ENCODE measurements at regions not wholly inside any gene's neighbourhood (a gene's known extent, or its start where the extent isn't known, plus 50 kb on each side); places are given as distances from the start of the nearest gene placed in this dataset.
A peak's percentile ranks its signal among the peaks of the same experiment; 100 is the strongest.

DNA sequence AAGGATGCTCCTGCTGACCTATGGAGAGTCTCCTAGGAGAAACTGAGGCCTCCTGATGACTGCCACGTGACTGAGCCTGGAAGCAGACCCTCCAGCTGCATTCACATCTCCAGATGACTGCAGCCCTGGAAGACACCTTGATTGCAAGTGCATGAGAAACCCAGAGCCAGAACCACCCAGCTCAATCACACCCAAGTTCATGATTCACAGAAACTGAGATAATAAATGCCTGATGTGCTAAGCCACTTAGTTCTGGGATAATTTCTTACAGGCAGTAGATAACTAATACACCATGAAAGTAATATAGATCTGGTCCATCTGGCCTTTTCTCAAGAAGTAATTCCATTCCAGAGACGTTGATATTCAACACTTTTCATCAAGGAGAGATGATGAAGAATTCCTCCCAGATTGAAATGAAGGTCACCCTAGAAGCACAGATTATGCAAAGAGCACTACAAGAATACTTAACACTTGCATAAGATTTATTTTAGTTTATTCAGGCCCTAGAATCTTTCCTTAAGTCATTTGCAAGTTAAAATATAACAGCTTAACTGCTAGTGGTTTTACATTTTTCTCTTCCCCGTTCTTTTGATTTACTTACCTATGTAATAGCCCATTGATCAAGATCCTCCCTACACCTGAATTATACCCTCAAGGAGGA lies 208.2 kb upstream of the INHBA start:
- DNase-seq (ENCODE audit: low read depth) = no peak

DNA sequence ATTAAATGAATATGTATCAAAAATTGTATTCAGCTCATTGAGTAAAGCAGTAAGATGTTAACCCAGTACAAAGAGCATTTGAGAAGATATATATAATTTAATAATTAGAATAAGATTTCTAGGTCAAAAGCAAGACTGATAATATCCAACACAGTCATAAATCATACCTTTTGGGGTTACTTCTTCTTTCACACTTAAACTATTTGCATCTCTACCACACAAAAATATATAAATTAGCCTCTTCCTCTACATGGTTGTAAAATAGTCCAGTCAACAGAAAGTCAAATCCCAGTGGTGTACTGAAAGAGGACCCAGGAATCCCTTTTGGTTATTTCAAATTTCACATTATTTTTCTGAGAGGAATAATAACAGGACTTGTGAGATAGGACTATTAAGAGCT lies 204.6 kb upstream of the INHBA start:
- no peak for DNase-seq (ENCODE audit: low read depth)

DNA sequence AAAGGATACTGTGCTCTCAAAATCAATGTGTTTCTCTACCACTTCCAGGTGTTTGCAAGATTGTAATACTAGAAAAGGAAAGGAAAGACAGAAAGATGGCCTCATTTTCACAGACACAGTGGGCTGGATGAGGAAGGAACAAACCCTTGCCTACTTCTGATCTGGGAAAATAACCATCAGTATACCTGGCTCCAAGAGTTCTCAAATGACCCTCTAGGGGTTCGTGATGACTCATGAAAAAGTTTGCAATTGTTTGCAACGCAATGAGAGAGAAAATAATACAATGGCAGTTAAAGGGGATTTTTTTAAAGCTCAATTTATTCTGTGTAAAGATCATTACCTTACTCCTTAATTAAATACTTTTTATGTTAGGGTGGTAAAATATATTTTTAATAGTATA lies 197.6 kb upstream of the INHBA start:
- peak; percentile 51 for DNase-seq (ENCODE audit: low read depth)

DNA sequence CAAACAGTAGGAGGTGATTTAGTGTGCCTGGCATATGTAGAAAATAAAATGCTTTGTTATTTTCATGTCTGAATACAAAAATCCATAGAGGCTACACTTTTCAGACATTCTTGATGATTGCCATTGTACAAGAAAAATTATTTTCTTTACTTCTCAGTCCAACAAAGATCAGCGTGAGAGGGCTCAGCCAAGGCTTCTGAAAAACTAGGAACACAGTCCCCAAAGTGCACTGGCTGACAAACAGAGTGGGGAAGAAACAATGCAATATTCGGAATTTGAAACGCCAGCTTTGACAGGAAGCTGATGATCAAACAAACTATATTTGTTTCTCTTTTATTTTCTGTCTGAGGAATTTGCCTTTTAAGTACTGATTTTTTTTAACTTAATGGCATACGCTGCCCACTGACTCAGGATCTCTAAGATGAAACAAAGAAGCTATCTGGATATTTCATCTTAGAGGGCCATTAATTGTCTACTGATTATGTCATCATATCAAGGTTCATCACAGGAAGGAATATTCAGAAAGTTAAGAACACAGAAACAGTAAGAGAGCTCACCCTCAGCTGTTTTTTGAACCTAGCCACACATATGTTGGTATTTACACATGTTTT lies 197.0 kb upstream of the INHBA start:
- peak; percentile 30 for DNase-seq (ENCODE audit: low read depth)

DNA sequence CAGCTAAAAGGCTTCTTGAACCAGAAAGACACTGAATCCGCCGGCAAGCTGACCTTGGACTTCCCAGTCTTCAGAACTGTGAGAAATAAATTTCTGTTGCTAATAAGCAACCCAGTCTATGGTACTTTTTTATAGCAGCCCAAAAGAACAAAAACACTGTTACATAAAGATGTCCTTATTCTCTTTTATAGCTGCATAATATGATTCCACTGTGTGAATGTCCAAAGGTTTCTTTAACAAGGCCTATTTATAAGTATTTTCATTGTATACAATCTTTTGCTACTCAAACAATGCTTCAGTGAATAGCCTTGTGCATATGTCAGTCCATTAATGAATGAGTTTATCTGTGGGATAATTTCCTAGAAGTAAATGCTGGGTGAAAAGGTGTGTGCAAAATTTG lies 190.8 kb upstream of the INHBA start:
- DNase-seq (ENCODE audit: low read depth) = no peak

DNA sequence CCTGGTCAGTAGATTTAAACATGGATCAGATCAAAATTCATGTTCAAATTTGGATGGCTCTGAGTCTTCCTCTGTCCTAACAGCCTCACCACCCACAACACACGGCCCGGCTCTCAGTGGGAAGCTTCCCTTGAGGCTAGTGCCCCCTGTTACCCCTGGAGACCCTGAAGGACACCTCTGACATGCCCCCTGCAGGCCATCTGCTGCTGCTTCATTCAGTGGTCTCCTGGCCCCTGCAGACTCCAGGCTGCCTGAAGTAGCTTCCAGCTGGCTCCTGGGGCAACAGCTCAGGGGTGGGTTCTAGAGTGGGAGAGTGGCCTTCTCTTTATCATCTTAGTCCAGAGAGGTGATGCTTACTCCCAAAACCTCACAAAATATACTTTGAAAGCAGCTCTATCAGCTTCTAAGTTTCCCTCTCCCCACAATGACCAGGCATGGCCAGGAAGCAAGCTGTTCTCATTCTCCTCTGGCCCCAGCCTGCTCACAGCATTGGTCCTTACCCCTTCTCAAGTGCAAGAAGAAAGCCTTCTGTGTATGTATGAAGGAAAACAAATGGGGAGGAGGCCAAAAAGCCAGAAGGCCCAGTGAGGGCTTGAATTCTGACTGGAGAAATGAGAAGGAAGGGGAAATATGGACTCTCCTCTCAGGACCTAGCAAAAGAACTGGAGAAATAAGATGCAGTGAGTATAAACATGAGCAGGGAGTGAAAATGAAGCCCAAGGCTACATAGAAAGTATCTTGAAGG lies 189.6 kb upstream of the INHBA start:
- no peak for DNase-seq (ENCODE audit: low read depth)

DNA sequence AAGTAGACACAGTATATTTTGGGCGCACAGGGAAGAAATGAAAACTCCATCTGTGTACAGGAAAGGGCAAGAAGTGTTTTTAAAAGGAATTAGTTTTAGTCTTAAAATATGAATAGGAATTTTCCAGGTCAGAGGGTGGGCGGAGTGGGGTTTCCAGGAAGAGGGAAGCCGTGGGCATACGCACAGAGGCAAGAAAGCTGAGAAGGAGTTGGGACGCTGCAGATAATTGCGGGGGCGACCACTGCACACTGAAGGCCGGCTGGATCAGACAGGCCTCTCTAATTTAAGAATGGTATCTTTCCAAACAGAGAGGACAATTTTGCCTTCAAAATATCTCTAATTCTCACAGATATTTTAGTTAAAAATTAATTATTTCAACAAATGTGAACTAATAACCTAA lies 189.1 kb upstream of the INHBA start:
- no peak for DNase-seq (ENCODE audit: low read depth)

DNA sequence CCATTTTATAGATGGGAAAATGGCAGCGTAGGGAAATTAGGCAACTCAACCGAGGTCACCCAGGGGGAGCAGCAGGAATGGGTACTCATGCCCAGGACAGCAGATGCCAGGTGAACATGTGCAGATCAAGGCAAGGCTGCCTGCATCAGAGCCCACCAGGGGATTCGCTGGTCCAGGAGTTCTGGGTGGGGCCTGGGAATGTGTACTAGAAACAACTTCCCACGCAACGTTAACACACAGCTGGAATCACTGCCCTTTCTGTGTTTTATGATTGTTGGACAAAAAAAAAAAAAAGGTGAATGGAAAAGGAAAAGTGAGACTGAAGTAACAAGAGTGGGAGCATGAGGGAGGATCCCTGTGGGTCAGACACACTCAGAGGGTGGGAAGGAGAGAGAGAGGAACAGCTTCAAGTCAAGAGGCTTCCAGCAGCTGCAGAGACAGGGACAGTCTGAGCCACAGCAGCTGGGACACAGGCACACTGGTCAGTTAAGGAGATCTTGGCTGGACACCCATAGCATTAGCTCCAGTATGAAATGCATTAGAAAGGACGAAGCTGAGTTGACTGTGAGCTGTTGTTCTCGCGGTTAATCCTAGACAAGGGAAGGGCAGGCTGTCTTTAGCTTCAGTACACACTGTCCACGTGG lies 187.9 kb upstream of the INHBA start:
- DNase-seq (ENCODE audit: low read depth) = no peak

DNA sequence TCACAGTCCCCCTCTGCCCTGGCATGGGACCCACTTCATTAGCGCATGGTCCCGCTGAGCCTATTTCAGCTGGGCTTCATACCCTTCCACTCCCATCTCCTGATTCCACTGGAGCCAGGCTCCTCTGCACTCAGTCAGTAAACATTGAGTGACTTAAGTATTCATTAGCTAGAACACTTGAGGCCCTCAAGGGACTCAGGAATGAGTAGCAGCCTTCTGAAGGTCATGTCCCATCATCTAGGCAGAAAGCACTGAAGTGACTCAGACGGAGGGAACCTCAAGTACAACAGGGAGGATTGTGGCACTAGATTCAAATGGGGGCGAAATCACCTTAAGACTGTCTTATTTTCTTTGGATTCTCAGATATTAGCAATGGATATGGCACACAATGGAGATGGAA lies 186.6 kb upstream of the INHBA start:
- peak; percentile 48 for DNase-seq (ENCODE audit: low read depth)

DNA sequence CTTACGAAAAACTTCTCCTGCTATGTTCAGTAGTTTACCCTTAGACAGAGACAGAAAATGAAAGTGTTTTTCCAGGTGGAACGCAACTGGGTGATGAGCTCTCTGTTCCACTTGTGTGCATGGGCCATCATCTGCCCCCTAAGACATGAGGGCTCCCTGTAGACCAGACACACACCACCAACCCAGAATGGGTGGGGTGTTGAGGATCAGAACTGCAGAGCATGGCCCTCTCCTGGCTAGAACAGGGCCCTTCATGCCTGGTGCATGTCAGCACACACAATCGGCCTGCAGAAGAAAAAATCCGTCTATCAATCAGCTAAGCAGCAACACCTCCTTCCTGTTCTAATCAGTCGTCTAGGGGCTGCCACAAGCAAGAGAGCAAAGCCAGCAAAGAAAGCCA lies 186.2 kb upstream of the INHBA start:
- DNase-seq (ENCODE audit: low read depth) = no peak

DNA sequence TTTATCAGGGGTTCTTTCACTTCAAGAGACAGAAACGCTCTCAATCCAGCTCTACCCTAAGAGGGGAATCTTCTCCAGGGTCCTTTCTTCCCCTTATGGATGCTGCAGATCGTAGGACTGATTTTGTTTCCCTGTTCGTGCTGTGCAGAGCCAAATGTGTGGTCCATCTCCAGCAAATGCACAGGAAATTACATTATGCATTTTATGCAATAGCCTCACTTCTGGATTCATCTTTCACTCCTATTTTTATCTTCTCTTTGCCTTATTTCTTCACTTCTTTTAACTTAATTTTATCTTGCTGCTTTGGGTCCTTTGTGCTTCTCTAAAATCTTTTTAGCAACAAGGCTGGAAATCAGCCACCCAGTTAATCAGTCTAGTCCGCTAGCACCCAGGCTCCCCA lies 184.5 kb upstream of the INHBA start:
- DNase-seq (ENCODE audit: low read depth) = no peak

DNA sequence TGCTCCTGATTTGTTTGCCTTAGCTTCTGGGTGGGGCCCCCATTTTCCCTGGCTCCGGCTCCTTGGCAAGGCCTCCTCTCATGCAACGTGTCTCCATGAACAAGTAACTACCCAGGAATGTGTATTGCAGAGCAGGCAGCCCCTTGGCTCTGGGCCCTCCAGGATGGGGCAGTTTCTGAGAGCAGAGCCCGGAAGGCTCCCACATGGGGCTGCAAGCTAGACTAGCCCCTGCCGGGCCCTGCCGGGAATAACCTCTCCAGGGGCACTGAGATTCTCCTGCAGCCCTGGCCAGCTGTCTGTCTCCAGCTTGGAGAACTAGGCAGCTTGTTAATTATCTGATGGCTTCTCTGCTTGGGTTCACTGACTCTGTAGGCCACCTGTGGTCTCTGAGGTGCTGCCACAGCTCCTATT lies 184.0 kb upstream of the INHBA start:
- peak; percentile 89 for DNase-seq (ENCODE audit: low read depth)

DNA sequence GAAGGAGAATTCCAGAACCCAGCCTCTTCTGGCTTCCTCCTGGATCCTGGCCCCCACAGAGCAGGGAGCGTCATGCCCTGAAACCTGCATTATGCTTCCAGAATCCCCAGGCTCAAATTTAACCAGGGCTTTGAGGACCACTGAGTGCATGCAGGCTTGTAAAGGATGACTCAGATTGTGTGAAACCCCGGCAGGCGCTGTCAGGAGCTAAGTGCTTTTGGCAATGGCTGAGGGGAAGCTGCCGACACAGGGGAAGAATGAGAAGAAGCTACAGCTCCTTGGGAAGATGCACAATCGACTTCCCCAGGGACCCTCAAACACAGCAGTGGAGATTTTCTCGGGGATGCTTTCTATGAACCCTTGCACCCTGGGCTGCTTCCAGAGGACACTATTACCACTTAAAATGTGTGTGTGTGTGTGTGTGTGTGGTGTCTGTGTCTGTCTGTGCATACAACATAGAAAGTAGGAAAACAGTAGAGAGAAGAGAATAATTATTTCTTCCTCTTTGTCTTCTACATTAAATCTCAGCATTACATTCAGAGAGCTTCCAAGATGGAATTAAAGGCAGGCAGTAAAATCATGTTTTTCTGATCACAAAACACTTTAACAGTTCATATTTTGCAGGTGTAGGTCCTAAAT lies 183.5 kb upstream of the INHBA start:
- peak; percentile 88 for DNase-seq (ENCODE audit: low read depth)

DNA sequence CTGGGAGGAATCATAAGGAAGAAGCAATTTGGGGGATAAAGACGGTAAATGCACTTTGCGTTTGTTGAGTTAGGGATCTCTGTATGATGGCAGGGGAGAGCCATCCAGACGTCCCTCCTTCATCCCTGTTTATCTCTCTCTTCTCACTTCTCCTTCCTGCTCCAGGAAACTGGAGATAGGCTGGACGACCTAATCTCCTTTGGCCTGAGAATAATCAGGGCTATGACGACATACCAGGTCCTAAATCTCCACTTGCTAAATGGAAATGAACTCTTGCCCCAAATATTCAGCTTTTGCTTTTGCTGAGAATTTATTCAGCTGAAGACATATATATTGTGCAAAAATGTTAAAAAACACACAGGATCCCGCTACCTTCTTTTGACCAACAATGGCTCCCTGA lies 182.9 kb upstream of the INHBA start:
- no peak for DNase-seq (ENCODE audit: low read depth)

DNA sequence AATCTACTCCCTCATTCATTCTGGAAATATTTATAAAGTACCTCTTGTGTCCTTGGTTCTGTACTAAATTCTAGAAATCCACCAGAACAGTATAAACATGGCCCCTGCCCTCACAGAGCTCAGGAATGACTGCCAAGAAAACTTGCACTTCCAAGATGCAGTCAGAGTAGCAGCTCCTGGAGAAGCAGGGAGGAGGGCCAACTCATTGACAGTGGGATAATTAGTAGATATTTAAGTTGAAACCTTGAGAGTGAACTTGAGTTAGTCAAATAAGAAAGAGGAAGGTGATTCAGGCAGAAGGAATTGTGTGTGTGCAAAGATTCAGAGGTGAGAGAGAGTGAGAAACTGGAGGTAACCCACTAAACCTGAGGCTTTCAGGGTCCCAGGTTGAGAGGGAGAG lies 182.2 kb upstream of the INHBA start:
- peak; percentile 72 for DNase-seq (ENCODE audit: low read depth)

DNA sequence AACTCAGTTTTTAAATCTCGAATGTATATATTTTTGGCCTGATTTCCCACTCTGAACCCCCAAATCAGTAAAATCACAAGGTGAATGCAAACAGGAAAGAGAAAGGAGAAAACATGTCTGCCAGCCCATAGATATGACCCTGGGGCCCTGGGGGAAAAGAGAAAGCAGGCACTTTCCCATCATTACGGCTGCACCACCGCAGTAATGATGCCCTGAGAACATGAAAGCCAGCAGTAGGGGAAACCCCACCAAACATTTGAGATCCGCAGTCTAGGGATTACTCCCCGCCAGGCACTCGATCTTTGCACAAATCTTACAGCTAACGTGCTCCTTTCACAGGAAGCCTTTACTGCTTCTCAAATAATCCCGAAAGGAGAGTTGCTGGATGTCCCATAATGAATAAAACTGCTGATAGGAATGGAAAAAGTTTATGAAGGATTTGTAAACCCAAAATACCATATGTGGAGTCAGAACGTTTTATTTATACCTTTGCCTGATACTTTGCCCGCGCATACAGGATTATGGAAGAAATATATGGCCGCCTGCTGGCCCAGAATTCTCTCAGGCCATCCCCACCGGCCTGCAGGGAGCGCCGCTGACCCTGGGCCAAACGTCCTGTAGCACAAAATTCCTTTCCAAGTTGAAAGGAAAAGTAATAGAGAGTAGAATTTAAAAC lies 180.0 kb upstream of the INHBA start:
- DNase-seq (ENCODE audit: low read depth) = no peak

DNA sequence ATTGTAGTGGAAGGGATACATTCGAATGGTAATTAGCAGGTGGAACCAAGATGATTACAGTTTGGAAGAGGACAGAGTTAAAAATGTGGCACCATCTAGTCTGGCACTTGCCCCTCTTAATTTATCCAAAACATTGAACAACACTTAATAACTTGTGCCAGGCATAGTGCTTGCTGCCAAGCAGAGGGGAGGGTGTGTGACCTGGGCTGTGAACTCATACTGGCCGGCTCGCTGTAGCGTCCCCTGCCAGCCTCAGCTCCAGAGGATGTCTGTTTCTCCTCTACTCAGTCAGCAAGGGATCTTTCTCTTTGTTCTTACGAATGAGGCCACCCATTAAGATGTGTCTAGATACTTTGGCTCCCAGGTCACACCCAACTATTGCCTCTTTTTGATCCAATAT lies 179.4 kb upstream of the INHBA start:
- no peak for DNase-seq (ENCODE audit: low read depth)

DNA sequence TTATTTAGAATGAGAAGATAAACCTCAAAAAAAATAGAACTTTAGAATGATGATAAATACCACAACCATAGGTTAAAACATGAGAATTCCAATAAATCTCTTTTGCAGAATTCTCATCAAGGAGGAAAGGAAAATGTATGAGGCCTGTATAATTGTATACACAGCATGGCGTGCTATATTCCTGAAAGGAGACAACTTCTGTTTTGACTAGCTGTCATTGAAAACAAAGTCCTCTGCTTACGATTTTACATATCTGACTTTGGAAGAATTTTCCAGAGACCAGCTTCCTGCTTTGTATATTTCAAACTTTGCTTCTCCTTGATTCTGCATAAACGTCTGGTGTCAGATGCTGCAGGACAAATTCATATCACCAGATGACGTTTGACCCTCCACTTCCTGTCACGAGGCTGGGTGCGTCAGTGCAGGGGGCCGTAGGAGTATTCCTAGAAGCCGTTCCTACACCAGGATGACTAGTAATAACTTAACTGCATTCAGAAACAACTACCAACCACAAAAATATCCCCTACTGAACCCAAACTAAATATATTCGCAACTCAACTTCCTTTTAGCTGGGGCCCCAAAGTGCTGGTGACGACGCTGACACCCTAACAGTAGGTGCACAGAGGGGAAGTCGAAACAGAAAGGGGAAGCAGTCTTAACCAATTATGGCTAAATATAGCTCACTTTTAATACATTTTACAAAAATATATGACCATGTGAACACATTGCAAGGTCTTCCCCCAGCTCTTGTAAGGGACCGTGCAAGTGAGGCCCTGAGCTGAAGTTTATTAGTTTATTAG lies 178.6 kb upstream of the INHBA start:
- DNase-seq (ENCODE audit: low read depth) = no peak

DNA sequence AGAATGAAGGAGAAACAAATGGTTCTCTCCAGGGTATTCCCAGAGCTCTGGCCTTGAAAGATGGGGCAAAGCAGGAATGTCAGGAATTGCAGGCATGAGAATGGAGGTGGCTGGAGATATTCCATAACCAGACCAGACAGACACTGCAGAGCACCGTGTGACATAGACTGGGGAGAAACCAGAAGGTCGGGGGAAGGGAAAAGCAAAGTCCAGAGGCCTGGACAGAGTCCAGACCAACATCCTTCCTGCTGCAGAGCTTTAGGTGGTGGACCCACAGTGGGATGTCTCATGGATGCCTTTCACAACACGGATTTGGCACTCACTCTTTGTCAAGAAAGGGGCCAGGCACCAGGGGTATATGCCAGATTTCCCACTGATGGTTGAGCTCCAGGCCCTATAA lies 177.2 kb upstream of the INHBA start:
- peak; percentile 92 for DNase-seq (ENCODE audit: low read depth)

DNA sequence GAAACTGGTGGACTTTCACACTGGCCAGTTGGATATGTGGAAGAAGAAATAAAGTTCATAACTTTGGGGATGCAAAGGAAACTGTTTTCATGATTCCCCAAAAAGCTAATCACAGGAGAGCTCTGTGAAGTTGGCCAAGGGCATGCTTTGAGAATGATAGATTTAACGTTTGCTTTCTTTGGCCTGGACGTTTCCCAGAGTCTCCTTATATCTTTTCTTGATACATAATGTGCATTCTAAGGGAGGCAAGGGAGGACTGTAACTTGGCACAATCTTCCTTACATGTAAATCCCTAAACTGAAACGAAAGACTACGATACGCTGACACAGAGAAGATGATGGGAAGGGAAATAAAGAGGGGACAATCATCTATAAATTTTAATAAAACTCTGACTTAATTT lies 176.5 kb upstream of the INHBA start:
- no peak for DNase-seq (ENCODE audit: low read depth)

Data from M059J (cell line).